Activated CD4-positive, alpha-beta T cell treated with anti-CD3 and anti-CD28 coated beads, Interleukin-2, amount 10 ng/mL, durations not matched to agents 24 days and 14 days (primary cell): ENCODE measurements at regions not wholly inside any gene's neighbourhood (a gene's known extent, or its start where the extent isn't known, plus 50 kb on each side); places are given as distances from the start of the nearest gene placed in this dataset.
"Not testable (repeated sequence)": the region's sequence is repeated elsewhere in the genome, so short reads cannot be mapped to it uniquely, and the experiment has no call there.

Source experiments
- DNase-seq: peaks from one replicate; pipeline ENCODE4 v3.0.0; 2022
- H3K27ac Mint-ChIP-seq: one replicate; pipeline ENCODE4 v1.8.0; 2022; ENCODE audit warnings: mild to moderate bottlenecking, mixed read lengths
- H3K27me3 Mint-ChIP-seq: one replicate; pipeline ENCODE4 v1.8.0; 2022; ENCODE audit warnings: mixed read lengths
- H3K36me3 Mint-ChIP-seq: one replicate; pipeline ENCODE4 v1.8.0; 2022; ENCODE audit warnings: low read depth, mild to moderate bottlenecking, mixed read lengths
- H3K4me1 Mint-ChIP-seq: one replicate; pipeline ENCODE4 v1.8.0; 2021; ENCODE audit warnings: mixed read lengths
- H3K4me3 Mint-ChIP-seq: one replicate; pipeline ENCODE4 v1.8.0; 2022; ENCODE audit warnings: mild to moderate bottlenecking, moderate library complexity, mixed read lengths
- H3K9me3 Mint-ChIP-seq: one replicate; pipeline ENCODE4 v1.8.0; 2021; ENCODE audit warnings: mixed read lengths
- intact Hi-C: fragments of 100-400 bp; cut with micrococcal nuclease; formaldehyde crosslinking; loops from one replicate; pipeline ENCODE4 v1.15.1; 2023

- no peak for DNase-seq
- Mint-ChIP-seq H3K36me3 (no peaks in the 10 kb centered on the region), H3K9me3 (no peaks in the 10 kb centered on the region), H3K4me1 (no peaks in the 10 kb centered on the region), H3K4me3 (no peak overlapping the region), H3K27ac (no peak overlapping the region), H3K27me3 (no peaks in the 10 kb centered on the region)
- intact Hi-C loops: no loop called here
These were observed 1681.9 kb upstream of the ADGRL3 start for GRCh38 chr4:59518005-59518823.

DNA sequence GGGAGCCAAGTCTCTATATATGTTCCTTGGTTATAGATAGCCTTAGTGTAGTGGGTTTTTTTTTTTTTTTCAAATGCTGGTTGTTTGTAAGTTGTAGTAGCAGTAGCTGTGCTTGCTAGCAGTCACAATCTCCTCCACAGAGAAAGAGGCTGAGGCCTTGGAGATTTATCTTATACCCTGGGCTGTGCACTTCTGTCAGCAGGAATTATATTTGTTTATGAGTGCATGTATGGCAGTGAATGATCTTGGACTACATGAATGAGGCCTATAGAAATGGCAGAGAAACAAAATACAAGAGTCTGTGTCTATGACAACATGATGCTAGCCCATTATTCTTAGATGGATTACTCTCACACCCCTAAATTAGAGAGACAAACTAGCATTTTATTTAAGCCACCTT lies 1674.2 kb upstream of the ADGRL3 start:
- H3K4me1 Mint-ChIP-seq: no peaks in the 10 kb centered on the region
- H3K27me3 Mint-ChIP-seq: no peaks in the 10 kb centered on the region
- no peak for DNase-seq
- no peak overlapping the region for H3K27ac Mint-ChIP-seq
- no peaks in the 10 kb centered on the region for H3K36me3 Mint-ChIP-seq
- intact Hi-C loops: no loop called here
- peaks cover 7% of the 10 kb centered on the region for H3K9me3 Mint-ChIP-seq
- H3K4me3 Mint-ChIP-seq: no peak overlapping the region

GRCh38 chr4:59535541-59535940 lies 1664.6 kb upstream of the ADGRL3 start:
- Mint-ChIP-seq H3K9me3 (no peaks in the 10 kb centered on the region), H3K4me1 (no peaks in the 10 kb centered on the region), H3K27me3 (no peaks in the 10 kb centered on the region), H3K27ac (no peak overlapping the region), H3K4me3 (no peak overlapping the region), H3K36me3 (no peaks in the 10 kb centered on the region)
- DNase-seq: no peak
- intact Hi-C loops: loop anchor here (5.0 kb wide), 1 partner anchor 37 kb away; no protein-coding TSS in a partner anchor

GRCh38 chr4:59536428-59536827 lies 1663.7 kb upstream of the ADGRL3 start:
- Mint-ChIP-seq H3K27me3 (no peaks in the 10 kb centered on the region), H3K4me1 (no peaks in the 10 kb centered on the region), H3K27ac (no peak overlapping the region), H3K36me3 (no peaks in the 10 kb centered on the region), H3K9me3 (no peaks in the 10 kb centered on the region), H3K4me3 (no peak overlapping the region)
- intact Hi-C loops: loop anchor here (5.0 kb wide), 1 partner anchor 36 kb away; no protein-coding TSS in a partner anchor
- no peak for DNase-seq

DNA sequence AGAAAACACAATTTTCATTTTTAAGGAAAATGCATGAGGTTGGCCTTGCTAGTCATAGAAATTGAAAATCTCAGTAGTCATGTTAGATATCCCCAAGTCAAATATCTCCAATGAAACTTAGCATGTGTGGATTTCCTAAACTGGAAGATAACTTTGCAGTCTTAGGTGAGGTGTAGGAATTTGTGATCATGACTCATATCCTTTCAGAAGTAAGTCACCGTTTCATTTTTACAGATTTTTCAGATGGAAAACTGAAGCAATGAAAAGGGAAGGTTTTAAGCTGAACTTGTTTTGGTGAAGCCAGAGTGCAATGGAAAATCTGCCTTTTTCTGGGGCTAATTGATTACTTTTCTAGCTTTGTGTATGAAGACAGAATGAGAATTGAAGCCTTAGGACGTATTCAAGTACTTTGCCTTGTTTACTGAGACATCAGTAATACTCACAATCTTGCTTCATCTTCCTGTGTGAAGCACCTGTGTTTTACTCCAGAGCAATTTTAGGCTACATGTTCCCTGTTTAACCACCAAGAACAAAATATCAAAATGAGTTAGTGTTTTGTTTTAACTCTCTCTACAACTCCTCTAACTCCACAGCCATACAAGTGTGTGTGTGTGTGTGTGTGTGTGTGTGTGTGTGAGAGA lies 1662.8 kb upstream of the ADGRL3 start:
- H3K27me3 Mint-ChIP-seq: no peaks in the 10 kb centered on the region
- no peaks in the 10 kb centered on the region for H3K9me3 Mint-ChIP-seq
- H3K4me1 Mint-ChIP-seq: no peaks in the 10 kb centered on the region
- no peak overlapping the region for H3K27ac Mint-ChIP-seq
- no peaks in the 10 kb centered on the region for H3K36me3 Mint-ChIP-seq
- intact Hi-C loops: loop anchor here (1.0 to 5.0 kb wide), 2 partner anchors 16 to 35 kb away; no protein-coding TSS in a partner anchor
- H3K4me3 Mint-ChIP-seq: no peak overlapping the region
- DNase-seq: no peak

- DNase-seq: no peak
- no peaks in the 10 kb centered on the region for H3K36me3 Mint-ChIP-seq
- no peak overlapping the region for H3K27ac Mint-ChIP-seq
- no peak overlapping the region for H3K4me3 Mint-ChIP-seq
- intact Hi-C loops: loop anchor here (5.0 kb wide), 1 partner anchor 33 kb away; no protein-coding TSS in a partner anchor
- H3K9me3 Mint-ChIP-seq: no peaks in the 10 kb centered on the region
- no peaks in the 10 kb centered on the region for H3K27me3 Mint-ChIP-seq
- no peaks in the 10 kb centered on the region for H3K4me1 Mint-ChIP-seq
These were observed 1660.7 kb upstream of the ADGRL3 start for GRCh38 chr4:59539401-59539800.

DNA sequence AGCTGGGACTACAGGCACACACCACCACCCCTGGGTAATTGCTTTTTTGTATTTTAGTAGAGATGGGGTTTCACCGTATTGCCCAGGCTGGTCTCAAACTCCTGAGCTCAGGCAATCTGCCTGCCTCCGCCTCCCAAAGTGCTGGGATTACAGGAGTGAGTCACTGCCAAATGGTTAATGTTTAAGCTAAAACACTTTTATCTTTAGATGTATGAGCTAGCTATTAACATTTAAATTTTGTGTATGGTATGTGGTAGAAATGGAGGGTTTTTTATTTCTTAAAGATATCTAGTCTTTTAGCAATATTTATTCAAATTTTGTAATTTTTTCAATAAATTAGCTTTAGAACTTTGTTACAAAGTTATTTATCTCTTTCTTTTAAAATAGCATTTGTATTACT lies 1659.8 kb upstream of the ADGRL3 start:
- no peaks in the 10 kb centered on the region for H3K9me3 Mint-ChIP-seq
- no peaks in the 10 kb centered on the region for H3K36me3 Mint-ChIP-seq
- intact Hi-C loops: no loop called here
- H3K4me1 Mint-ChIP-seq: no peaks in the 10 kb centered on the region
- no peak overlapping the region for H3K27ac Mint-ChIP-seq
- H3K27me3 Mint-ChIP-seq: no peaks in the 10 kb centered on the region
- no peak for DNase-seq
- H3K4me3 Mint-ChIP-seq: no peak overlapping the region

- Mint-ChIP-seq H3K9me3 (peaks cover 7% of the 10 kb centered on the region), H3K27ac (peak overlapping the region; percentile 34), H3K4me3 (no peak overlapping the region), H3K36me3 (no peaks in the 10 kb centered on the region), H3K27me3 (no peaks in the 10 kb centered on the region), H3K4me1 (no peaks in the 10 kb centered on the region)
- intact Hi-C loops: loop anchor here (1.0 kb wide), 2 partner anchors 16 to 20 kb away; no protein-coding TSS in a partner anchor
- no peak for DNase-seq
These were observed 1646.9 kb upstream of the ADGRL3 start for GRCh38 chr4:59553063-59553720.

GRCh38 chr4:59553721-59554091 lies 1646.4 kb upstream of the ADGRL3 start:
- no peaks in the 10 kb centered on the region for H3K36me3 Mint-ChIP-seq
- intact Hi-C loops: loop anchor here (1.0 kb wide), 2 partner anchors 16 to 20 kb away; no protein-coding TSS in a partner anchor
- H3K27me3 Mint-ChIP-seq: no peaks in the 10 kb centered on the region
- no peaks in the 10 kb centered on the region for H3K4me1 Mint-ChIP-seq
- no peak overlapping the region for H3K27ac Mint-ChIP-seq
- no peak overlapping the region for H3K4me3 Mint-ChIP-seq
- no peak for DNase-seq
- H3K9me3 Mint-ChIP-seq: peaks cover 7% of the 10 kb centered on the region

GRCh38 chr4:59556191-59556590 lies 1643.9 kb upstream of the ADGRL3 start:
- intact Hi-C loops, H3K4me1 Mint-ChIP-seq, H3K4me3 Mint-ChIP-seq, H3K27ac Mint-ChIP-seq, H3K27me3 Mint-ChIP-seq, DNase-seq, H3K36me3 Mint-ChIP-seq: not testable (repeated sequence)
- H3K9me3 Mint-ChIP-seq: peaks cover 11% of the 10 kb centered on the region

GRCh38 chr4:59560141-59560648 lies 1639.9 kb upstream of the ADGRL3 start:
- H3K4me3 Mint-ChIP-seq, H3K36me3 Mint-ChIP-seq, H3K4me1 Mint-ChIP-seq, DNase-seq, H3K9me3 Mint-ChIP-seq, H3K27me3 Mint-ChIP-seq, intact Hi-C loops, H3K27ac Mint-ChIP-seq: not testable (repeated sequence)

DNA sequence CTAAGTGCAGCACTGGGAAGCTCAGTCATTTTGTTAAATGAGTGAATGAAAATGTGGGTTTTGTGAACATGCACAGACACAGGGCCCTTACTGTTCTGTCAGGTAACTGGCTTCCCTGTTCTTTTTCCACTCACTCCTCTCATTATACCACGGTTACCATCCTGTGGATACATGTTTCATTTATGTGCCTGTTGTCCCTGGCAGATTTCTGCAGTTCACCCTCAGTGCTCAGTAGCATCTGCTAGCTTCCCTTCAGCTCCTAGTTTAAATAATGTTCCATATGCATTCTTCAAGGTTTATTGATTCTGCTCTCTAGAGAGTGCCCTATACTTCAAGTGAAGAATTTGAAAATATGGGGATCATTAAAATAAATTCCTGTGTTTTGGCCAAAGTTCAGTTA lies 1634.3 kb upstream of the ADGRL3 start:
- DNase-seq: no peak
- no peaks in the 10 kb centered on the region for H3K4me1 Mint-ChIP-seq
- H3K27ac Mint-ChIP-seq: no peak overlapping the region
- H3K36me3 Mint-ChIP-seq: no peaks in the 10 kb centered on the region
- intact Hi-C loops: no loop called here
- H3K27me3 Mint-ChIP-seq: no peaks in the 10 kb centered on the region
- no peaks in the 10 kb centered on the region for H3K9me3 Mint-ChIP-seq
- no peak overlapping the region for H3K4me3 Mint-ChIP-seq

- intact Hi-C loops: loop anchor here (5.0 kb wide), 1 partner anchor 34 kb away; no protein-coding TSS in a partner anchor
- no peak overlapping the region for H3K27ac Mint-ChIP-seq
These were observed 1629.2 kb upstream of the ADGRL3 start for GRCh38 chr4:59570860-59571476.

More at GRCh38 chr4:59570860-59571476, 1629.2 kb upstream of the ADGRL3 start:
- Mint-ChIP-seq H3K27me3 (no peaks in the 10 kb centered on the region), H3K4me3 (no peak overlapping the region), H3K9me3 (no peaks in the 10 kb centered on the region), H3K4me1 (no peaks in the 10 kb centered on the region), H3K36me3 (no peaks in the 10 kb centered on the region)
- DNase-seq: no peak
